NCI-H187 treated with DMSO at 0.1 percent for 48 hours (cell line): ENCODE measurements at regions not wholly inside any gene's neighbourhood (a gene's known extent, or its start where the extent isn't known, plus 50 kb on each side); places are given as distances from the start of the nearest gene placed in this dataset.
"Not testable (repeated sequence)": the region's sequence is repeated elsewhere in the genome, so short reads cannot be mapped to it uniquely, and the experiment has no call there.

Source experiments
- DNase-seq: peaks from one replicate; lab custom pipeline; 2025; lab: John Stamatoyannopoulos, UW

DNA sequence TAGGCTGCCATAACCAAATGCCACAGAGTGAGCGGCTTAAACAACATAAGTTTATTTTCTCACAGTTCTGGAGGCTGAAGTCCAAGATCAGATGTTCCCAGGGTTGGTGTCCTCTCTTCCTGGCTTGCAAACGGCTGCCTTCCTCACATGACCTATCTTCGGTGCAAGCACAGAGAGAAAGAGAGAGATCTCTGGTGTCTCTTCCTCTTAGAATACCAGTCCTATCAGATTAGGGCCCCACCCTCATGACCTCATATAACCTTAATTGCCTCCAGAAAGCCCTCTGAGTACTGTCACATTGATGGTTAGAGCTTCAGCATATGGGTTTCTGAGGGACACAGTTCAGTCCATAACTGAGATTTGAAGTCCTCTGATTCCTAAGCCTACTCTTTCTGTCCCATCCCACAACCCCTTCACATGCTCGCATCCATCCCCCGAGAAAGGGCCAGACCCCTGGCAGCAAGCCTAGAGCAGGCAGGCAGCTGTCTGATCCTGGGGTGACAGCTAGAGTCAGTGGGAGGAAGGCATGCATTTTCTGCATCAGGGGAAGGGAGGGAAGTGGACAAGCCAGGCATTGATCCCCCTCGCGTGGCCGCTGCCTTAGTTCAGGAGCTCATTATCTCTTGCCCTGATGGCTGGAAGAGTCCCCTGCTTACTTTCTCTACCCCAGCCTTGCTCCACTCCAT lies 114.1 kb downstream of the FAR1 start:
- no peak for DNase-seq

DNA sequence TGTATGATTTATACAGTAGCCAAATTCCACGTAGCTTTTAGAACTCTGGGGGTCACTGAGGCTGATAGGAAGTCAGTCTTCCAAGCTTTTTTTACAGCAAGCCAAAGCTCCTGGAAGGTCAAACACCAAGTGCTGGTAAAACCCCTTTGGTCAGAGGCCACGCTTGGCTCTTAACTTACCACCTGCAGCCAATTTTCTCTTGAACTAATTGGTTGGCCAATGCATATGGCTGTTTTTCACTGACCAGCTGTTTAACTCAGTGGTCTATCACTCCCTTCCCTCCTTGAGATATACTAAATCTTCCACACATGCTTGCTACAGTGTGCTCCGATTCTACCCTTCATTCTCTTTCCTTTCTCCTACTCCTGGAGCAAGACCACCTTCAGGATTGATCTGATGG lies 116.0 kb downstream of the FAR1 start:
- DNase-seq = no peak

DNA sequence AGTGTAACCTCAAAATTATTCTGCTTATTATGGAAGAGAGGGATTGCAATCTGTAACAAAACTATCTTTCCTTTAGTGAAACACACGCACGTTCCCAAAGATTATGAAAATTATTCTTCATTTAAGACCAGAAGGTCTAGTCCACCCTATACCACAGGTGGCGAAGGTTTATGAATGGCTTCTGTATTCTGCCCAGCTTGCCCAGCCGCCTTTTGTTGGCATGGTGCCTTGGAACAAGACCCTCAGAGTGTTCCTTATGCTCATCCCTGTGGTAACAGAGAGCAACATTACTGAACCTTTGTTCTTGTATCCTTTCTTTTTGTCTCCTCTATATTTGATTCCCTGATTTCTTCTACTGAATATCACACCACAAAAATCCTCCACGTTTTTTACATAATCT lies 116.4 kb downstream of the FAR1 start:
- no peak for DNase-seq

- peak; percentile 71 for DNase-seq
Measured at GRCh38 chr11:13786688-13787087, 118.2 kb downstream of the FAR1 start.

GRCh38 chr11:13797616-13798015 lies 129.1 kb downstream of the FAR1 start:
- not testable (repeated sequence) for DNase-seq

GRCh38 chr11:13800901-13801300 lies 132.4 kb downstream of the FAR1 start:
- no peak for DNase-seq

DNA sequence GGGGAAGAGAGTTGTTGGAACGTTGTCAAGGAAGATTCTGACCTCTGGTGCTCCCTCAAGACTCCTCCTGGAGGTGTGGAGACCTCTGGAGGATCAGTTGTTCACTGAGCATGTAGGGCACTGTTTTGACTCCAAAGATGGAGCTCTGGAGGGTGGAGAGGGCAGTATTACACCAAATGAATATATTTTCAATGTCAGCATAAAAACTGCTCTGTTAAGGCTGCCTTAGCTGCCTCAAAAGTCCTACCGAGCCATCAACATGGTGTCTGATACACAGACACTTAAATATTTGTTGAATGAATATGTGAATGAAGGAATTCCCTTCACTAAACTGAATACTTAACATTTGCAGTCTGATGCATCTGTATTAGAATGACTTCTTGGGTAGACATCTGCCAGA lies 144.2 kb upstream of the SPON1 start:
- DNase-seq = no peak

- DNase-seq = no peak
Measured at GRCh38 chr11:13826505-13827278, 135.8 kb upstream of the SPON1 start.

- peak; percentile 38 for DNase-seq
Measured at GRCh38 chr11:13831696-13832095, 130.8 kb upstream of the SPON1 start.

GRCh38 chr11:13834463-13834862 lies 128.1 kb upstream of the SPON1 start:
- no peak for DNase-seq

GRCh38 chr11:13836666-13837065 lies 125.9 kb upstream of the SPON1 start:
- no peak for DNase-seq

GRCh38 chr11:13837286-13837685 lies 125.2 kb upstream of the SPON1 start:
- no peak for DNase-seq

DNA sequence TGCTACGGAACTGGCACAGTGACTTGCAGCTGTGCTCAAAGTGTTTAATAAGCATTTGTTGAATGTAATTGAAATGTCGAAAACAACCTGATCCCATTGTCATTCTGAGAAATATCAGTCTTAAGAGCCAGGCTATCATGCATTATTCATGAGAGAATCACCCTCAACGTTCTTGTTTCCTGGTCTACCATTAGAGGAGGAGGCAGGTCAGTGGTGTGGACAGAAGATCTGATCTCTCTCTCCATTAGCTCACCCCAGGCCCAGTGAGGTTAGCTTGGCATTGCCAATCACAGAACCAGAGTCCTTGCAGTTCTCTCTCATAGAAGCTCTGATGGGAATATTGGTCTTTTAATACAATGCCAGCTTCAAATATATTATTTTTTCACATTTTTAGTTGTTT lies 121.1 kb upstream of the SPON1 start:
- DNase-seq = peak; percentile 26

DNA sequence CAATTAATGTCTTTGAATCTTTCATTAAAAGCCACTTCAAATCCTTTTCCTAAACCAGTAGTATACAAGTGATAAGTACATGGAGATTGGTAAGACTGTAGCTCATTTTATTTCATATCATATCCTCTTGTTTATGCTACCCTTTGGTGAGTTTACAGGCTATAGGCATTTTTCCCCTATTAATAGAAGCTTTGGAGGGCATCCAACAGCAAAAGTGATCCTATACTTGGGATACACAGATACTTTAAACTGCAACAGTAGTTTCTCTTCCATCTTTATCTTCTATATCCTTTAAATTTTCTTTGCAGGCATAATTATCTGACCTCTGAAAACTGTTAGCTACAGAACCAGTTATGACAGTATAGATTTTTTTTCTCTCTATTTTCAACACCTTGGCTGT lies 114.5 kb upstream of the SPON1 start:
- no peak for DNase-seq

DNA sequence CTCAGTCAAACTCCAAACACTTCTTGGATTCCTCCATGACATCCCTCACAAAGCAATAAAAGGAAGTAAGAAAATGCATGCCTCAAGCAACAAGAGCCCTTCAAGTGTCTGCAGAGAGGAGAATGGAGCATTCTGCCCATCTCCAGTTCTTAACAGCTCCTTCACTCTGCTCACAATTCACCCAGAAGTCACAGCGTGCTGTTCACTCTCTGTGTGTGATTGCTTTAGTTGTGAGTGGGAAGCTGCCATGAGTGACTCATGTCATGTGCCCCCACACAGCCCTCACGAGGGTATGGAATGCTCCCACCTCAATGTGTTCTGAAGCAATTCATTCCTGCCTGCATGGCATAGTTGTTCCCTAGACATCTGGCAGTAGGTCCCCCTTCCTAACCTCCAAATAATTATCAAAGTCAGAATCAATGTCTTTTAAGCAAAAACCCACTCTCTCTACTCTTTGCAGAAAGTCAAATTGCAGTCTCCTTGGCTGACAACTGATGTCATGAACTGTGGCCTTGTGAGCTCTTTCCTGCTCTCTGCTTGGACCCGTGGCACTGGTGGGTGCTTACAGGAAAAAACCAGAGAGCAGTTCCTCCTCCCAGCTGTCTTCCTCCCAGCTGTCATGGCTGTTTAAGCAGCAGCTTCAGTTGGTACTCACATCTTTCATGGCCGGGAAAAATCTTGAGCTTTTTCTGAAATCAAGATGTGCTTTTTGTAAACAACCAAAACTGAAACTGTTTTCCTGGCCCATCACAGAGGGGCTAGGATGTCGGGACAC lies 112.1 kb upstream of the SPON1 start:
- DNase-seq = no peak

- DNase-seq = no peak
Measured at GRCh38 chr11:13851691-13852090, 110.8 kb upstream of the SPON1 start.

- no peak for DNase-seq
Measured at GRCh38 chr11:13852481-13852880, 110.0 kb upstream of the SPON1 start.

GRCh38 chr11:13857828-13858227 lies 104.7 kb upstream of the SPON1 start:
- no peak for DNase-seq

- no peak for DNase-seq
Measured at GRCh38 chr11:13859892-13860291, 102.6 kb upstream of the SPON1 start.

DNA sequence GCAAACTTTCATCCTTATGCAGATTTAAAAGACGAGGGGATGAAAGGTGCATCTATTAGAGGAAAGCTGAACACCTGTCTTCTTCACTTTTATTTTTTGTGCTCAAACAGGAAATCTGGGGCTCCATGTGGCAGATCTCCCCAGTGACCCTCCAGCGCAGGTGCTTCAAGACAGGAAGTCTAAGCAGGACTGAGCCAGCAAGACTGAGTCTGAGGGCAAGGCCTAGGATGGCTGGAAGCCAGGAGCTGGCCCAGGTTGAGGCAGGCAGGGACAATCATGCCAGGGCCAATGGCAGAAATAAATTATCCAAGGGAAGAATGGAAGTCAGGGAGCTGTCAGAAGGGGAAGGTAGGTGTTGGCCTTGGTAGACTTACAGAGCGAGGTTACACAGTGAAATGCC lies 101.1 kb upstream of the SPON1 start:
- DNase-seq = no peak

- no peak for DNase-seq
Measured at GRCh38 chr11:13862845-13863392, 99.6 kb upstream of the SPON1 start.

- DNase-seq = no peak
Measured at GRCh38 chr11:13868710-13869397, 93.7 kb upstream of the SPON1 start.
